HG03045 (cell line): ENCODE measurements at regions not wholly inside any gene's neighbourhood (a gene's known extent, or its start where the extent isn't known, plus 50 kb on each side); places are given as distances from the start of the nearest gene placed in this dataset.
"Not testable (repeated sequence)": the region's sequence is repeated elsewhere in the genome, so short reads cannot be mapped to it uniquely, and the experiment has no call there.

Experiments
- ATAC-seq: cut with Tn5 transposase; IDR thresholded peaks from one replicate; pipeline ENCODE4 v1.9.1; 2021; ENCODE audit warnings: mild to moderate bottlenecking, moderate library complexity; ENCODE audit not compliant: unreplicated experiment

GRCh38 chr22:22296047-22296446 lies 51.5 kb downstream of the VPREB1 start:
- not testable (repeated sequence) for ATAC-seq

- ATAC-seq = not testable (repeated sequence)
These were observed 52.7 kb downstream of the VPREB1 start for GRCh38 chr22:22297159-22297793.

GRCh38 chr22:22297794-22298653 lies 53.4 kb downstream of the VPREB1 start:
- peak; percentile 86 for ATAC-seq

- not testable (repeated sequence) for ATAC-seq
These were observed 54.0 kb downstream of the VPREB1 start for GRCh38 chr22:22298654-22299009.

- ATAC-seq = not testable (repeated sequence)
These were observed 55.9 kb downstream of the VPREB1 start for GRCh38 chr22:22300511-22300910.

GRCh38 chr22:22300946-22301345 lies 56.4 kb downstream of the VPREB1 start:
- ATAC-seq = not testable (repeated sequence)

- ATAC-seq = no peak
These were observed 72.0 kb downstream of the VPREB1 start for GRCh38 chr22:22316589-22316988.

GRCh38 chr22:22318723-22319465 lies 74.3 kb downstream of the VPREB1 start:
- ATAC-seq = no peak

GRCh38 chr22:22321743-22322611 lies 77.4 kb downstream of the VPREB1 start:
- ATAC-seq = peak; percentile 60

- no peak for ATAC-seq
These were observed 78.2 kb downstream of the VPREB1 start for GRCh38 chr22:22322792-22323191.

GRCh38 chr22:22327723-22328122 lies 83.1 kb downstream of the VPREB1 start:
- no peak for ATAC-seq

- ATAC-seq = no peak
These were observed 85.2 kb downstream of the VPREB1 start for GRCh38 chr22:22329792-22330191.

GRCh38 chr22:22335640-22336039 lies 91.1 kb downstream of the VPREB1 start:
- not testable (repeated sequence) for ATAC-seq

GRCh38 chr22:22336333-22336732 lies 91.7 kb downstream of the VPREB1 start:
- not testable (repeated sequence) for ATAC-seq

GRCh38 chr22:22338778-22339177 lies 94.2 kb downstream of the VPREB1 start:
- not testable (repeated sequence) for ATAC-seq

GRCh38 chr22:22341736-22342135 lies 97.2 kb downstream of the VPREB1 start:
- ATAC-seq = no peak

GRCh38 chr22:22342697-22343580 lies 98.4 kb downstream of the VPREB1 start:
- no peak for ATAC-seq

- ATAC-seq = no peak
These were observed 99.2 kb downstream of the VPREB1 start for GRCh38 chr22:22343581-22344296.

- ATAC-seq = no peak
These were observed 99.8 kb downstream of the VPREB1 start for GRCh38 chr22:22344430-22344829.
